GM12892 (cell line): ENCODE measurements at regions not wholly inside any gene's neighbourhood (a gene's known extent, or its start where the extent isn't known, plus 50 kb on each side); places are given as distances from the start of the nearest gene placed in this dataset.

Source experiments
- DNase-seq: peaks from one replicate; pipeline ENCODE4 v3.0.0; 2011; ENCODE audit not compliant: insufficient read length
- FAIRE-seq: peaks from 2 replicates; lab custom pipeline; 2011; peaks lifted over from hg19 to GRCh38; lab: Jason Lieb, UNC
- POLR2A ChIP-seq: IDR thresholded peaks from 2 replicates; pipeline ENCODE4 v1.6.1; 2011; ENCODE audit warnings: low read depth, low read length, control low read depth
- POLR2AphosphoS5 ChIP-seq: IDR thresholded peaks from 2 replicates; pipeline ENCODE4 v1.6.1; 2011; ENCODE audit warnings: low read depth, low read length, control low read depth
- TAF1 ChIP-seq: IDR thresholded peaks from 2 replicates; pipeline ENCODE4 v1.6.1; 2011; ENCODE audit warnings: low read depth, mild to moderate bottlenecking, control low read depth, low read length, borderline replicate concordance

DNA sequence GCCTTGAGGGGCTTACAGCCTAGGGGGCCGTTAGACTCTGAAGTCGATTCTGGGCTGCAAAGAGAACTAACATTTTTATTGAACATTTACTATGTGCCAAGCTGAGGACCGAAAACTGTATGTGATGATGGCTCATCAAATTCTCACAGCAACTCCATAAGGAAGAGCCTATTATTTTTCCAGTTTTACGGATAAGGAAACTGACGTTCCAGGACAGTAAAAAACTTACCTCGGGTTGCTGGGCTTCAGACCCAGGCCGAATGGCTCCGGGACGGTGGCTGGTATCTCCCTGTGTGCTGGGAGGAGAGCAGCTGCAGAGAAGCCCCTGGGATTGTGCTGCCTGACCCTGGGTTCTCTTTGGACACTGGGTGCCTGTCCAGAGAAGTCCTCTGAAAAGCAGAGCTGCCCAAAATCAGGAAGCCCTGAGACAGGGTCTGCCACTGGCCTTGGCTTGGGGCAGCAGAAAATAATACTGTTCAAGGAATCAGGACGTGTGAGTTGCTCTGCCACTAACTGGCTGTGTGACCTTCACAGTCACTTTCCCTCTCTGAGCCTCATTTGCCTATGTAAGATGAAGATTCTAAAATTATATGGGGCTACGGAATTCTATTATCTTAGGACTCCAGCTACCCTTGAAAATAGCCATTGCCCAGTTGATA is 116.3 kb upstream of the CPEB4 start:
- DNase-seq (no peak), FAIRE-seq (no peak)
- TF ChIP-seq POLR2A (no peak), POLR2AphosphoS5 (no peak), TAF1 (no peak)

DNA sequence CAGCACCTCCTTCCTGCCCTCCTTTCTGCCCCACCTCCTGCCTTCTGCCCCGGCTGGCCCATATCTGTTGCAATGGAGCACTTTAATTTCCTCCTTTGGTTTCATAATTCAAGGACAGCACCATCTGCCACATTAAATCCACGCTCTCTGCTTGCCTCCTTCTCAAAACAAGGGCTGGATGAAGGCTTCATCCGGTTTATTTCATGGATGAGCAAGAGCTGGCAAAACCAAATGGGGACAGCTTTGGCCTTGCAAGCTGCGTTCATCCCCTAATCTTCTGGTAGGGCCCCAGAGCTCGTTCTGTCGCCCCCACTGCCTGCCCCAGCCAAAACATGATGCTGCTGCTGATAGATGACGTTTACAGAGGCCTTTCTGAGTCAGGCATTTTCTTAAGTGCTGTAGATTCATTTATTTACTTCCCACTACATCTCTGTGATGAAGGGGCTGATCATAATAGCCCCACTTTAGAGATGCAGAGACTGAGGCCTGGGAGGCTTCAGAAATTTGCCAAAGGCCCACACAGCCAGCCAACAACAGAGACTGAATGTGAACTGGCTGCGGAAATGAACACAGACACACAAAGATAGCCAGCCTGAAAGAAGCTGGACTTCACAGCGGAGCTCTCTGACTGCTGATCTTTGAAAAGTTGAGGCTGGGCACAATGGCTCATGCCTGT is 115.6 kb upstream of the CPEB4 start:
- DNase-seq (no peak), FAIRE-seq (no peak)
- no peak for TF ChIP-seq POLR2A

DNA sequence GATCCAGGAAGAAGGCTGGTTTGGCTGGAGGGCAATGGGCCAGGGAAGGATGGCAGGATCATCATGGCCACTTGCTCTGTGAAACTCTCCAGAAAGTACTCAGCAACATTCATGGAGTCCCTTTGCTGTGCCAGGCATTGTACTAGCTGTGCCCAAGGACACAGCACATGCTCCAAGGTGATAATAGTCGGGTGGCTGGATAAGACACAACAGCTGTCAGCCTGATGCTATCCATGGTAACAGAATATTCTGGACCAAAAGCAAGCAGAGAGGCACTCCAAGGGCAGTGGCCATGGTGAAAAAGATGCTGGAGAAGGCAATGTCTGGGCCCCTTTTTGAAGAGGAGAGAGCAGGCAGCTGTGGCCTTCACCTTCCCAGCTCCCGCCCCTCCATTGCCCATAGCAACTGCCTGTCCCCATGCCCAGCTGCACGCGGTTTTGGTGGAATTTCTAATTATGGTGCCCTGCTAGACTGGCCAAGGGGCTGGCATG is 113.8 kb upstream of the CPEB4 start:
- TF ChIP-seq POLR2AphosphoS5 (no peak), TAF1 (no peak), POLR2A (no peak)
- DNase-seq (no peak), FAIRE-seq (no peak)

DNA sequence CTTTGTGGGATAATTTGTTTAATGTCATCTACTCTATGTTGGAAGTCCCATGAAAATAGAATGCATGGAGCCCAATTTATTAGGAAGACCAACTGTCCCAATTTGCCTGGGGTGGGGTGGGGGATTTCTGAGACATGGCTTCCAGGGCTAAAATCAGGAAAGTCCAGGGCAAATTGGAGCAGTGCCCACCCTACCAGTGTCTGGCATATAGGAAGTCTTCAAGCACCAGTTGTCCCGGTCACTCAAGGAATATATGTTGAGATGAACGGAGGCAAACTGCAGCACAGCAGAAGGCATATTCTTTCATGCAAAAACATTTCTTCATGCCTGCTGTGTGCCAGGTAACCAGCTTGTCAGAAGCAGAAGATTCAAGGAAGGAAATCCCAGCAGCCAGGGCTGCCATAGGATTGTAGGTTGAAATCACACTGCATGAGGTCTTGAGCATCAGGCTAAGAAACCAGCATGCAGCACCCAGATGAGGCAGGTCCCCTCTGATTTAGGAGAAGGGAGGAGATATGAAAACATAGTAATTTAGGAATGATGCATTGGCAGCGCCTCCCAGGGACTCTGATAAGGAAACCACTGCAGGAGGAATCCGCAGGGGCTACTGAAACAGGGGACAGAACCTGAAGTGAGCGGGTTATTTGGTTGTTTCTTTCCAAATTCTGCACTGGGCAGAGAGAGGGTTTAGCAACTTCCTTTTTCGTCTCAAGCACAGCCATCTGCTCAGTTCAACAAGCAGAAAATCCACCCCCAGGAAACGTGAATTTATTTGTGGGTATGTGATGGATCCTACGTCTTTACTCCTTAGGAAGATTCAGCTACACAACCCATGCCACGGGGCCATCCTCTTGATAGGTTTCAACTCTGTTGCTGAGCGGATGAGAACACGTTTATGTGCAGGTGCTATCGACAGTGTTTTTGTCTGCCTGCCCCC is 112.6 kb upstream of the CPEB4 start:
- no peak for TF ChIP-seq TAF1
- no peak for TF ChIP-seq POLR2AphosphoS5
- no peak for TF ChIP-seq POLR2A
- FAIRE-seq = no peak
- no peak for DNase-seq

DNA sequence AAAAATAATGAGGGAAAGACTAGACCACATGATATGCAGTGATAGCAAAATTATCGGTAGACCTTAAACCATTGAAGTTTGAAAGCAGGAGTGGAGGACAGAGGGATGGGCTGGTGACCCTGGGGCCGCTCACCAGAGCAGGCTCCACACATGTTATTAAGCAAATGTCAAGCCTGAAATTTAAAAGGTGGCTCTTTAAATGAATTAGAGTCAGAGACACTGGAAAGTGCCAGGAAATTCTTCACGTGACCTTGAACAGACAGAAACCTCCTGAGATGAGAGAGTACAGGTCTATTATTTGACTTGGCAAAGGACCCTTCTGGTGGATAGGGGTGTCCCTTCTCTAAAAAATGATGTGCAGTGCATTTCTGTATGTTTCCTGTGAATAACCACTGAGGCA is 111.0 kb upstream of the CPEB4 start:
- no peak for FAIRE-seq
- DNase-seq = no peak
- TF ChIP-seq TAF1 (no peak), POLR2AphosphoS5 (no peak), POLR2A (no peak)

DNA sequence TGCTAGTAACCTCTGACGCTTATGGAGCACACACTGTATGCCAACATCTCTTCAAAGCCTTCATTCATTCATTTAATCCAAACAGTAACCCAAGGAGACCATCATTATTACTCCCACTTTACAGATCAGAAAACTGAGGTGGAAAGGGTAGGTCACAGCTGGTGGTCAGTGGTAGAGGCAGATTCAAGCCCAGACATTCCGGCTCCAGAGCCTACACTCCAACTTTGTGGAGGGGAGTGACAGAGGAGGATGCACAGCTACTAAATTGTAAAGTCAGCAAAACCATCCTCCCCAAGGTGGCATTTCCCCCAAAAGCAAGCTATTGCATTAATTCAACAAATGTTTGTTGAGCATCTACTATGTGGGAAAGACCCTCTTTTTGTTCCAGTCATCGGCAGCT is 110.5 kb upstream of the CPEB4 start:
- no peak for TF ChIP-seq POLR2A
- no peak for TF ChIP-seq POLR2AphosphoS5
- TF ChIP-seq TAF1 = no peak
- no peak for FAIRE-seq
- DNase-seq = no peak

DNA sequence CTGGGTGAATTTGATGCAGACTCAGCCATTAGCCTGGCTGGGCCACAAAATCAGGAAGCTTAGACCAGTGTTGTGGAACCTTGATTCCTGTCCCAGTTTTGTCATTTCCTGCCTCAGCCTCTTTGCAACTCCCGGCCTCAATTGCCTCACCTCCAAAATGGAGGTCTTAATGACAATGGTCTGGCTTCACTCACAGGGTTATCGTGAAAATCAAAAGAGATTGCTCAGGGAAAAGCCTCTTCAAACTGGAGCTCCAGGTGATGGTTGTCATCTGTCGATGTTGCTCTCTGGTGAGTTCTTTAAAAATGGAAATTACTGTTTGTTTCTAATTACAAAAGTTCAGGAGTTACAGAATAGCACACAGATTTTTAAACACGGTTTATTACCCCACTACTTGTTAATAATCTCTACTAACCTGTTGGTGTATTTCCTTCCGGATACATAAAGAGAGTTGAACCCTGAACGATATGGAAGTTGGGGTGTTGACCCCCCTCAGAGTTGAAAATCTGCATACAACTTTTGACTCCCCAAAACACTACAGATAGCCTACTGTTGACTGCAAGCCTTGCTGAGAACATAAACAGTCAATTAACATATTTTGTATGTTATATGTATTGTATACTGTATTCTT is 109.9 kb upstream of the CPEB4 start:
- no peak for FAIRE-seq
- TF ChIP-seq POLR2AphosphoS5 (no peak), POLR2A (no peak), TAF1 (no peak)
- no peak for DNase-seq

DNA sequence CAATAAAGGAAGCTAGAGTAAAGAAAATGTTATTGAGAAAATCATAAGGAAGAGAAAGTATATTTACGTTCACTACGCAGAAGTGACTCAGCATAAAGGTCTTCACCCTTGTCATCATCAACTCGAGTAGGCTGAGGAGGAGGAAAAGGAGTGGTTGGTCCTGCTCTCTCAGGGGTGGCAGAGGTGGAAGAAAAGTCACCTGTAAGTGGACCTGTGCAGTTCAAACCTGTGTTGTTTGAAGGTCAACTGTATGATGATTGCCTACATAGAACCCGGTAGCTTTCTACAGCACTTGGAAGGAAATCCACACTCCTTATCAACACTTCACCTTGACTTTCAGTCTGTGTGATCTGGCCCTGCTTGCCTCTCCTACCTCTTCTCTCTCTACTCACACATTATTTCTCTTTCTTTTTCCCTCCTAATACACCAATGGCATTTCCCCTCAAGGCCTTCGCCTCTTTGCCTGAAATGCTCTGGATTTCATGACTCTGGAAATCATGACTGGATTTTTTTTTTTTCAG is 109.3 kb upstream of the CPEB4 start:
- TF ChIP-seq POLR2AphosphoS5 = no peak
- TF ChIP-seq TAF1 = no peak
- TF ChIP-seq POLR2A = no peak
- DNase-seq = no peak
- no peak for FAIRE-seq

DNA sequence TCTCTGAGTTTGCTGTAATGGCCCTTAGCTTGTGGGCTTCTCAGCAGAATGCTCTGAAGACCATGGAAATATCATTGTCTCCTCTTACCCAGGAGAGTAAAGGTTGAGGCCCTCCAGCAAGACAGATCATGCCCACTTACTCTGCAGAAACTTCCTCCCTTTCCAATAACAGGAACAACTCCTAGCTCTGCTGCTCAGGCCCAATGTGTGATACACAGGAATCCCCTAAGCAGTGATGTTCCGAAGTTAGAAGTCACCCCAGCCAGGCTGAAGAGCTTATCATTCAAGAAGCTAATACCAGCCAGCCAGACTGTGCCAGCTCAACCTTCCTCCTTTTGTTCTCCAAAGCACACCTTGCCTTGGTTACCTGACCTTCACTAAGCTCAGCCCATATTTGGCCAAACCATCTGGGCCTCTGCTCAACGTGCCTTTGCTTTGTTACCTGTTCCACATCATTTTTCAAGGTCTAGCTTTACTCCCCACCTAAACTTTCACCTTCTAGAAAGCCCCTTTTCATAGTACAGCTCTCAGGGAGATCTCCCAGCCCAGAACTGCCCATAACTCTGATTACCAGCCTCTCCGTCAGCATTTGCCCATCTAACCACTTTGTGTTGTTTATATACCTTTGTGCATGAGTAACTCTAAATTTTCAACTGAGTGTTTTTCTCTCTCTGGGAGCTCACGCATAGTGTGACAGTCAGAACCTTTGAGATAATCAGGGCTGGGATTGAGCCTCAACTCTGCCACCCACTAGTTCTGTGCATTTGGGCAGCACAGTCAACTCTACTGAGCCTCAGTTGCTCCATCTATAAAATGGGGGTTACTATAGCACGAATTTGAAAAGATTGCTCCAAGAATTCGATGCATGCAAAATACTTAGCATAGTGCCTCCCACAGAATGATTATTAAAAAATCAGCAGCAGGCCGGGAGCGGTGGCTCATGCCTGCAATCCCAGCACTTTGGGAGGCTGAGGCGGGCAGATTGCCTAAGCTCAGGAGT is 107.6 kb upstream of the CPEB4 start:
- DNase-seq (no peak), FAIRE-seq (no peak)
- TF ChIP-seq POLR2AphosphoS5 = no peak
- TF ChIP-seq POLR2A = no peak
- no peak for TF ChIP-seq TAF1

DNA sequence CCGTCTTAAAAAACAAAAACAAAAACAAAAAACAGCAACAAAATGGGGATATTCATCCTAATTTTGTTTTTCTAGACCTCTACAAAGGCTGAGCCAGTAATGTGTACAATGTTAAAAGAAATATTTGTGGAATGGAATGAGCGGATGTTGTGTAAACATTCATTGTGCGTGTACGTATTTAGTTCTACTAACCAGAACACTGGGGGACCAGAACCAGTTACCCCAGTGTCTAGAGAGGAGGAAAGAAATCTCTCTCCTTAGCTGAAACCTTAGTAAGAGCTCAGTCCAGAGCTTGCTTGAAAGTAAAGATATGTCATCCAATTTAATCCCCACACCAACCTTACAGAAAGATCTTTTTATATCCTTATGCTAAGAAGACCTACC is 106.7 kb upstream of the CPEB4 start:
- DNase-seq (no peak), FAIRE-seq (no peak)
- TF ChIP-seq POLR2AphosphoS5 (no peak), TAF1 (no peak), POLR2A (no peak)
